ENCODE measurements at regions not wholly inside any gene's neighbourhood (a gene's known extent, or its start where the extent isn't known, plus 50 kb on each side); places are given as distances from the start of the nearest gene placed in this dataset.

DNA sequence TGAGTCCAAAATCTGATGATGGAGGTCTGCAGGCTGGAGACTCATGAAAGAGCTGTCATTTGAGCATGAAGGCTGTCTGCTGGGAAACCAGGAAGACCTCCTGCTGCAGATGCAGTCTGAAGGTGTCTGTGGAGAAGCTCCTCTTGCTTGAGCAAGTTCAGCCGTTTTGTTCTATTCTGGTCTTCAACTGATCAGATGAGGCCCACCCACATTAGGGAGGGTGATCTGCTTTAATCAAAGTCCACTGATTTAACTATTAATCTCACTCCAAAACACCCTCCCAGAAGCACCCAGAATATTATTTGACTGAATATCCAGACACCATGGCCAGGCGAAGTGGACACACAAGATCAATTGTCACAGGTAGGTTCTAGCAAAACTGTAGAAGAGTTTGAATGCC lies 116.5 kb downstream of the GATA3 start:
- ChIA-PET RAD21 (ENCODE audit: low non-redundant PET in 1 of 2, low total read pairs in 2 of 2, uncharacterized antibody in 2 of 2, unreplicated experiment in 2 of 2) (no interaction called here), POLR2A (no interaction called here), CTCF (no interaction called here)
- Histone ChIP-seq H3K9me2 (ENCODE audit: insufficient read depth) (no peaks in the 10 kb centered on the region), H3K27ac (ENCODE audit: low read depth, low read length) (no peak overlapping the region), H3K4me2 (ENCODE audit: low read length) (no peak overlapping the region), H3K4me3 (replicated peaks in 1 of 2; ENCODE audit: low read depth in 1 of 2, low read length in 2 of 2) (no peak overlapping the region), H3K9me3 (ENCODE audit: control insufficient read depth in 1 of 2, insufficient read depth in 1 of 2, low read depth in 1 of 2, low read length in 2 of 2) (peaks cover 0 to 7% of the 10 kb centered on the region in 2 experiments; a peak in 1 of 4 replicates), H3K27me3 (ENCODE audit: insufficient read depth, low read length) (no peaks in the 10 kb centered on the region), H3K9ac (ENCODE audit: low read length) (no peak overlapping the region), H3K79me2 (ENCODE audit: insufficient read depth, low read length) (no peaks in the 10 kb centered on the region), H3K4me1 (ENCODE audit: control insufficient read depth in 1 of 2, insufficient read depth in 2 of 2, low read length in 2 of 2) (no peaks in the 10 kb centered on the region), H4K20me1 (ENCODE audit: insufficient read depth) (no peaks in the 10 kb centered on the region), H3K36me3 (ENCODE audit: control insufficient read depth in 1 of 2, insufficient read depth in 2 of 2, low read length in 2 of 2) (no peaks in the 10 kb centered on the region), H2AFZ (ENCODE audit: low read depth, low read length, poor library complexity, severe bottlenecking) (no peak overlapping the region)
- DNase-seq (ENCODE audit: low read depth, low spot score) (no peak), ATAC-seq (no peak)
- BruUV-seq (replicated peaks), result no TSS peak
- intact Hi-C loops (cut with micrococcal nuclease), result no loop called here
- TF ChIP-seq, protein P1, sequence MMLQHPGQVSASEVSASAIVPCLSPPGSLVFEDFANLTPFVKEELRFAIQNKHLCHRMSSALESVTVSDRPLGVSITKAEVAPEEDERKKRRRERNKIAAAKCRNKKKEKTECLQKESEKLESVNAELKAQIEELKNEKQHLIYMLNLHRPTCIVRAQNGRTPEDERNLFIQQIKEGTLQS (IDR thresholded peaks at IDR 0.05), result no peak
- TF ChIP-seq JUND (IDR thresholded peaks at IDR 0.05) (no peak), EZH2 (IDR thresholded peaks at IDR 0.05) (no peak), POLR2AphosphoS5 (IDR thresholded peaks at IDR 0.05; ENCODE audit: low read depth, low read length) (no peak), FOSL1 (IDR thresholded peaks at IDR 0.05; ENCODE audit: low read depth) (no peak), YY1 (IDR thresholded peaks at IDR 0.05; ENCODE audit: extremely low read depth, insufficient replicate concordance, low read depth, low read length) (no peak), CTCF (IDR thresholded peaks at IDR 0.05 in 2 of 3, conservative IDR thresholded peaks at IDR 0.05 in 1 of 3; ENCODE audit: borderline replicate concordance in 1 of 3, insufficient read depth in 1 of 3, low read depth in 2 of 3, low read length in 2 of 3) (no peak)
- TF ChIP-seq, protein P2, sequence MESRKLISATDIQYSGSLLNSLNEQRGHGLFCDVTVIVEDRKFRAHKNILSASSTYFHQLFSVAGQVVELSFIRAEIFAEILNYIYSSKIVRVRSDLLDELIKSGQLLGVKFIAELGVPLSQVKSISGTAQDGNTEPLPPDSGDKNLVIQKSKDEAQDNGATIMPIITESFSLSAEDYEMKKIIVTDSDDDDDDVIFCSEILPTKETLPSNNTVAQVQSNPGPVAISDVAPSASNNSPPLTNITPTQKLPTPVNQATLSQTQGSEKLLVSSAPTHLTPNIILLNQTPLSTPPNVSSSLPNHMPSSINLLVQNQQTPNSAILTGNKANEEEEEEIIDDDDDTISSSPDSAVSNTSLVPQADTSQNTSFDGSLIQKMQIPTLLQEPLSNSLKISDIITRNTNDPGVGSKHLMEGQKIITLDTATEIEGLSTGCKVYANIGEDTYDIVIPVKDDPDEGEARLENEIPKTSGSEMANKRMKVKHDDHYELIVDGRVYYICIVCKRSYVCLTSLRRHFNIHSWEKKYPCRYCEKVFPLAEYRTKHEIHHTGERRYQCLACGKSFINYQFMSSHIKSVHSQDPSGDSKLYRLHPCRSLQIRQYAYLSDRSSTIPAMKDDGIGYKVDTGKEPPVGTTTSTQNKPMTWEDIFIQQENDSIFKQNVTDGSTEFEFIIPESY (IDR thresholded peaks at IDR 0.05; ENCODE audit: extremely low read depth, insufficient replicate concordance, low read length), result no peak

All from HCT116 (cell line).